ENCODE measurements at regions not wholly inside any gene's neighbourhood (a gene's known extent, or its start where the extent isn't known, plus 50 kb on each side); places are given as distances from the start of the nearest gene placed in this dataset.

DNA sequence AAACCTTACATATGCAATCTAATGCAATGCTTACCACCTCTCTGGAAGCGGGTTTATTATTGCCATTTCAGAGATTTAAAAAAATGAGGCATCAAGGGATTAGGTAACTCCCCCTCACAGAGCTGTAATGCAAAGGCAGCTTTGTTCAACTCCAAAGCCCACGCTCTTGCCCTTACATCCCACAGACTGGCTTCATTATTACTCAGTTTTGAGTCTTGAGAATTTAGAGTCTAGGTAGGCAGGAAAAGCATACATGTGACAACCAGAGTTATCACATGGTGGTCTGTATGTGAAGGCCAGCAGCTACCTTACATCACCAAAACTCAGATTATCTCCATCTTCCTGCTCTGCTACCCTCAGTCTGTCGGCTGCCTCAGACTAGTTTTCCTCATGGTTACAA is 326.9 kb downstream of the UACA start:
- Histone ChIP-seq H3K4me3 (no peak overlapping the region), H3K9me3 (no peaks in the 10 kb centered on the region), H3K36me3 (ENCODE audit: low read depth, missing control alignments) (no peaks in the 10 kb centered on the region), H3K27ac (no peak overlapping the region), H3K4me1 (no peaks in the 10 kb centered on the region), H3K27me3 (no peaks in the 10 kb centered on the region)
- intact Hi-C loops (cut with DNase I; ENCODE audit: low total_unique reads), result no loop called here
- no peak for TF ChIP-seq POLR2A (IDR thresholded peaks at IDR 0.05)
- TF ChIP-seq, protein P1, sequence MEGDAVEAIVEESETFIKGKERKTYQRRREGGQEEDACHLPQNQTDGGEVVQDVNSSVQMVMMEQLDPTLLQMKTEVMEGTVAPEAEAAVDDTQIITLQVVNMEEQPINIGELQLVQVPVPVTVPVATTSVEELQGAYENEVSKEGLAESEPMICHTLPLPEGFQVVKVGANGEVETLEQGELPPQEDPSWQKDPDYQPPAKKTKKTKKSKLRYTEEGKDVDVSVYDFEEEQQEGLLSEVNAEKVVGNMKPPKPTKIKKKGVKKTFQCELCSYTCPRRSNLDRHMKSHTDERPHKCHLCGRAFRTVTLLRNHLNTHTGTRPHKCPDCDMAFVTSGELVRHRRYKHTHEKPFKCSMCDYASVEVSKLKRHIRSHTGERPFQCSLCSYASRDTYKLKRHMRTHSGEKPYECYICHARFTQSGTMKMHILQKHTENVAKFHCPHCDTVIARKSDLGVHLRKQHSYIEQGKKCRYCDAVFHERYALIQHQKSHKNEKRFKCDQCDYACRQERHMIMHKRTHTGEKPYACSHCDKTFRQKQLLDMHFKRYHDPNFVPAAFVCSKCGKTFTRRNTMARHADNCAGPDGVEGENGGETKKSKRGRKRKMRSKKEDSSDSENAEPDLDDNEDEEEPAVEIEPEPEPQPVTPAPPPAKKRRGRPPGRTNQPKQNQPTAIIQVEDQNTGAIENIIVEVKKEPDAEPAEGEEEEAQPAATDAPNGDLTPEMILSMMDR (IDR thresholded peaks at IDR 0.05), result no peak
- WGBS, 2 donors, result 91 to 93% methylated on average over 3 of the region's 3 CpGs
- no peak for DNase-seq

DNA sequence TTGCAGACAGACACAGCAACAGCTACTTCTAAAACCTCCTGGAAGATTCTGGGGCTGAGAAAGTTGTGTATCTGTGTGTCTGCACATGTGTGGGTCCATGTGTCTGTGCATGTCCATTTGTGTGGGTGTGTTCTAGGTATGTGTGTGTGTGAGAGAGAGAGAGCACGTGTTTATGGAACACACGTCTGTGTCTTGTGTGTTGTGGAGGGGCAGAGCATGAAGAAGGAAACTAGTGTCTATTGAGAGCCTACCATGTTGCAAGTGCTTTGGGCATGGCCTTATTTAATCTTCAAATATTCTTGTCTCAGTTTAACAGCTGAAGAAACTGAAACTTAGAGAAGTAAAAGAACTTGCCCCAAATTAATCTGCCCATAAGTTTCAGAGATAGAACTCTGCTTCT is 327.5 kb downstream of the UACA start:
- Histone ChIP-seq H3K27ac (no peak overlapping the region), H3K4me1 (no peaks in the 10 kb centered on the region), H3K27me3 (no peaks in the 10 kb centered on the region), H3K9me3 (no peaks in the 10 kb centered on the region), H3K4me3 (no peak overlapping the region), H3K36me3 (ENCODE audit: low read depth, missing control alignments) (no peaks in the 10 kb centered on the region)
- TF ChIP-seq, protein P1 (IDR thresholded peaks at IDR 0.05), result no peak
- TF ChIP-seq POLR2A (IDR thresholded peaks at IDR 0.05), result no peak
- DNase-seq, result no peak
- intact Hi-C loops (cut with DNase I; ENCODE audit: low total_unique reads), result no loop called here
- 80 to 100% methylated on average over 2 of the region's 2 CpGs for WGBS, 2 donors

DNA sequence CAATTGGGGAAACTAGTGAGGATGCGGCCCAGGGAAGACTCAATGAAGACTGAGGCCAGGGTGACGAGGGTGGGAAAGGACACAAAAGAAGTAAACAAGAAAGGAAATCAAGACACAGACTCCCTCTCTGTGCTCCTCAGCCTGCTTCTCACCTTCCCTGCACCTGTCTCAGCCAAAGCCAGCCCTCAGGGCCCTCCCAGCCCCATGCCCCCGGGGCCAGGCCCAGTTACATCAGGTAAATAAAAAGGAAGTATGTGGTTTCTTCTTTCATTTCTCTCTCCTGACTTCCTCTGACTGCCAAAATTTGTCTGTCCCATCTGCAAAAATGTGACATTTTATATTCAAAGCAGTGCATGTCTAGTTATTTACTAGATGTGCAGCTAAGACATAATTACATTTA is 328.0 kb downstream of the UACA start:
- TF ChIP-seq, protein P1 (IDR thresholded peaks at IDR 0.05), result no peak
- no peak for TF ChIP-seq POLR2A (IDR thresholded peaks at IDR 0.05)
- no peaks in the 10 kb centered on the region for H3K4me1 ChIP-seq
- H3K36me3 ChIP-seq (ENCODE audit: low read depth, missing control alignments), result no peaks in the 10 kb centered on the region
- intact Hi-C loops (cut with DNase I; ENCODE audit: low total_unique reads), result no loop called here
- H3K4me3 ChIP-seq, result no peak overlapping the region
- no peaks in the 10 kb centered on the region for H3K9me3 ChIP-seq
- DNase-seq, result no peak
- no peak overlapping the region for H3K27ac ChIP-seq
- WGBS, 2 donors, result 90 to 96% methylated on average over 3 of the region's 3 CpGs
- no peaks in the 10 kb centered on the region for H3K27me3 ChIP-seq

DNA sequence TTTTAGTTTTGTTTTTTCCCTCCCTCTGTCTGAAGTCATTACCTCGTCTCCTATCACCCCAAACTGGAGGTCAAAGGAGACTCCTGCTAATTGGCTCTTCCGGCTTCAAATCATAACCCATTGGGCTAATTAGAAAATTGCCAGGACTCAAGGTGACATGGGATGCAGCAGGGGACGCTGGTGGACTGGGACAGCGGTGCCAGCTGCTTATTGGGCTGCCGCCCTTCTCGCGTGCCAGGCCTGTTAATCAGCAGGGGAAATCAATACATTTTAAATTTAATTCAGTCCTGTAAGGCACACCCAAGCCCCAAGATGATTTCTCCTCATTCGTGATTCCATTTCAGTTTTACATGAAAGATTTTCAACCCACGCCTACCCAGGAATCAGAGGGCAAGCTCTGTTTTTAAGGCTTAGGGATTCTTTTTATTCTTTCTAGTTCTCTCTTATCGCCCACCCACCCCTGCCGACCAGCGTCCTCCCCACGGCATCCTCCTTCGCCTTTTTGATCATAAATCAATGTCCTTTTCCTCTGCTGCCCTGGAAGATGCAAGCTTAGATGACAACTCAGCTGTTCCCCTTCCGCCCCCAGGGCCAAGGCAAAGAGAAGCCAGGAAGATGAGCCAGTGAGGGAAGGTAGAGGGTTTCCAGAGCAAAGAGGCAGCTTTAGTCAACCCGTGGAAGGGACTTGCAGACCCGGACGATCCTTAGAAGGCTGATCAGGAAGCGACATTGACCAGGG is 329.6 kb downstream of the UACA start:
- Histone ChIP-seq H3K9me3 (no peaks in the 10 kb centered on the region), H3K27ac (no peak overlapping the region), H3K4me3 (no peak overlapping the region), H3K27me3 (no peaks in the 10 kb centered on the region), H3K4me1 (no peaks in the 10 kb centered on the region), H3K36me3 (ENCODE audit: low read depth, missing control alignments) (no peaks in the 10 kb centered on the region)
- 74 to 75% methylated on average over 19 of the region's 19 CpGs for WGBS, 2 donors
- no peak for DNase-seq
- intact Hi-C loops (cut with DNase I; ENCODE audit: low total_unique reads), result no loop called here
- TF ChIP-seq, protein P1 (IDR thresholded peaks at IDR 0.05), result no peak
- no peak for TF ChIP-seq POLR2A (IDR thresholded peaks at IDR 0.05)

DNA sequence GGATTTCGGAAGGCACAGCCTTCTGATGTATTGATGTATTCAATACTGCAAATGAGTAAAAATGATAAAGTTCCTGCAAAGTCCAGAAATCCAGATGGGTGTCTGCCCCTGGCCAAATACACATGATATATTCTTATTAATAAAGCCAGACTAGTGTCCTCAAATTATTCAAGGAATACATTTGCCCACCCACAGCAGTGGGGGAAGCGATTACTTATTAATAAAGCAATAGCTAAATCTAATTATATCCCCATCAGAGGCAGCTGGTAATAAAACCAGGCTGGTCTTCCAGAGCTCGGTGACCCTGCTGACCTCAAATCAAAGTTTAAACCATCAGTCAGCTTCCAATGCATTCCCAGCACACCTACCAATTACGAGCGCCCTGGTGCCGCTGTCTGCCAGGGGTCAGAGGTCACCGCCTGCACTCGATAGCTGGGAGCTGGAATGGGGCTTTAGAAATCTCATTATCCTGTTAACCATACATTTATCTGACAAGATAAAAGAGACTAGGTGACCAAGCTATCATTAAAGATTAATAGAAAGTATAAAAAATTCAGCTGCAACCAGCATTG is 330.3 kb downstream of the UACA start:
- no peak overlapping the region for H3K27ac ChIP-seq
- no peaks in the 10 kb centered on the region for H3K36me3 ChIP-seq (ENCODE audit: low read depth, missing control alignments)
- no peaks in the 10 kb centered on the region for H3K27me3 ChIP-seq
- TF ChIP-seq, protein P1 (IDR thresholded peaks at IDR 0.05), result no peak
- no peak for TF ChIP-seq POLR2A (IDR thresholded peaks at IDR 0.05)
- no peaks in the 10 kb centered on the region for H3K4me1 ChIP-seq
- 68 to 71% methylated on average over 8 of the region's 8 CpGs for WGBS, 2 donors
- intact Hi-C loops (cut with DNase I; ENCODE audit: low total_unique reads), result no loop called here
- H3K9me3 ChIP-seq, result no peaks in the 10 kb centered on the region
- no peak overlapping the region for H3K4me3 ChIP-seq
- DNase-seq, result no peak
